ENCODE measurements at regions not wholly inside any gene's neighbourhood (a gene's known extent, or its start where the extent isn't known, plus 50 kb on each side); places are given as distances from the start of the nearest gene placed in this dataset.

- H3K79me2 ChIP-seq (ENCODE audit: insufficient read depth, low read length): no peaks in the 10 kb centered on the region
- no peaks in the 10 kb centered on the region for H3K36me3 ChIP-seq (replicated peaks in 1 of 2; ENCODE audit: control insufficient read depth in 1 of 2, insufficient read depth in 2 of 2, low read length in 2 of 2)
- H3K4me2 ChIP-seq (replicated peaks; ENCODE audit: extremely low read depth, low read length, poor library complexity, severe bottlenecking): no peak overlapping the region
- Mint-ChIP-seq H3K27me3 (ENCODE audit: low read depth in 3 of 3) (no peaks in the 10 kb centered on the region), H3K9me3 (peaks cover 0 to 2% (median 0%) of the 10 kb centered on the region in 7 donors), H3K36me3 (no peaks in the 10 kb centered on the region), H3K4me3 (no peak overlapping the region), H3K4me1 (no peaks in the 10 kb centered on the region), H3K27ac (no peak overlapping the region)
- no peaks in the 10 kb centered on the region for H3K9me3 ChIP-seq (replicated peaks in 1 of 2; ENCODE audit: control insufficient read depth in 1 of 2, insufficient read depth in 1 of 2, low read length in 2 of 2)
- DNase-seq: no peak
- no peaks in the 10 kb centered on the region for H3K4me1 ChIP-seq (ENCODE audit: control insufficient read depth in 1 of 2, insufficient read depth in 2 of 2, low read length in 2 of 2)
- H3K9ac ChIP-seq (ENCODE audit: insufficient read depth, low read length, poor library complexity, severe bottlenecking): no peak overlapping the region
- no peak for TF ChIP-seq CTCF (IDR thresholded peaks at IDR 0.05)
- H3K27ac ChIP-seq (ENCODE audit: low read depth in 1 of 2, low read length in 2 of 2): no peak overlapping the region
- no peaks in the 10 kb centered on the region for H4K20me1 ChIP-seq (ENCODE audit: insufficient read depth, low read length)
- intact Hi-C loops (cut with micrococcal nuclease): no loop called here
- H2AFZ ChIP-seq (ENCODE audit: insufficient read depth, low read depth, low read length, poor library complexity, severe bottlenecking): no peak overlapping the region
- 100% methylated on average over 1 of the region's 2 CpGs for WGBS (ENCODE audit: insufficient coverage)
- H3K27me3 ChIP-seq (ENCODE audit: control insufficient read depth in 2 of 2, insufficient read depth in 2 of 2, low read length in 2 of 2): no peaks in the 10 kb centered on the region
- no peak overlapping the region for H3K4me3 ChIP-seq (replicated peaks in 1 of 3; ENCODE audit: low read depth in 2 of 3, low read length in 3 of 3)
Observed at GRCh38 chr4:135724421-135724820, 1522.8 kb upstream of the PABPC4L start.

DNA sequence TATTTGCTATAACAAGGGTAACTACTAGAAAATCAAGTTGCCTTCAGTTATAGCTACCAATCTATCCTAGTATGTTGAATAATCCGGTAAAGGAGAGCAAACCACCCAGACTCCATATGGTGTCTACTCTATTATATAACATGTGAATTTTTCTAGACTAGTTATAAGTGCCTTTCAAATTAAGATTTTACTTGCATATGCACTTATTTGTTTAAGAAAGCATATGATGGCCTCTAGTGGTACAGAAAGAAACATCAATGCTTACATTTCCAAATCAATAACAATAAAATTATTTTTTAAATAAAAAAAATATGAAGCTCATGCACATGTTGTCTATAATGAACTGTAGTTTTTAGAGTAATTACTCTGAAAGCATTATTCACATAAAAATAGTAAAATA, 1516.4 kb upstream of the PABPC4L start:
- peaks cover 0 to 4% (median 0%) of the 10 kb centered on the region in 7 donors for H3K9me3 Mint-ChIP-seq
- no peak for DNase-seq
- Histone ChIP-seq H3K27me3 (ENCODE audit: control insufficient read depth in 2 of 2, insufficient read depth in 2 of 2, low read length in 2 of 2) (no peaks in the 10 kb centered on the region), H3K9me3 (replicated peaks in 1 of 2; ENCODE audit: control insufficient read depth in 1 of 2, insufficient read depth in 1 of 2, low read length in 2 of 2) (no peaks in the 10 kb centered on the region), H3K4me2 (replicated peaks; ENCODE audit: extremely low read depth, low read length, poor library complexity, severe bottlenecking) (no peak overlapping the region), H4K20me1 (ENCODE audit: insufficient read depth, low read length) (no peaks in the 10 kb centered on the region), H2AFZ (ENCODE audit: insufficient read depth, low read depth, low read length, poor library complexity, severe bottlenecking) (no peak overlapping the region), H3K79me2 (ENCODE audit: insufficient read depth, low read length) (no peaks in the 10 kb centered on the region), H3K4me3 (replicated peaks in 1 of 3; ENCODE audit: low read depth in 2 of 3, low read length in 3 of 3) (no peak overlapping the region), H3K36me3 (replicated peaks in 1 of 2; ENCODE audit: control insufficient read depth in 1 of 2, insufficient read depth in 2 of 2, low read length in 2 of 2) (no peaks in the 10 kb centered on the region), H3K4me1 (ENCODE audit: control insufficient read depth in 1 of 2, insufficient read depth in 2 of 2, low read length in 2 of 2) (no peaks in the 10 kb centered on the region), H3K27ac (ENCODE audit: low read depth in 1 of 2, low read length in 2 of 2) (no peak overlapping the region), H3K9ac (ENCODE audit: insufficient read depth, low read length, poor library complexity, severe bottlenecking) (no peak overlapping the region)
- no peak for TF ChIP-seq CTCF (IDR thresholded peaks at IDR 0.05)
- H3K36me3 Mint-ChIP-seq: no peaks in the 10 kb centered on the region
- intact Hi-C loops (cut with micrococcal nuclease): no loop called here
- no peaks in the 10 kb centered on the region for H3K4me1 Mint-ChIP-seq
- H3K27ac Mint-ChIP-seq: no peak overlapping the region
- no peaks in the 10 kb centered on the region for H3K27me3 Mint-ChIP-seq (ENCODE audit: low read depth in 3 of 3)
- no peak overlapping the region for H3K4me3 Mint-ChIP-seq
- no CpG with 5 or more reads among the region's 1 CpG for WGBS (ENCODE audit: insufficient coverage)
